H9 (cell line): ENCODE measurements at regions not wholly inside any gene's neighbourhood (a gene's known extent, or its start where the extent isn't known, plus 50 kb on each side); places are given as distances from the start of the nearest gene placed in this dataset.

Experiments
- DNase-seq: peaks from one replicate; pipeline ENCODE4 v3.0.0-alpha.2; 2017
- H2AFZ ChIP-seq: one replicate; pipeline ENCODE4 v1.6.1; 2013; ENCODE audit warnings: mild to moderate bottlenecking, low read length, control low read depth, moderate library complexity
- H2AK5ac ChIP-seq: 2 replicates; pipeline ENCODE4 v1.6.1; 2013; ENCODE audit warnings: low read length, control low read depth, mixed read lengths; ENCODE audit not compliant: insufficient read length
- H2BK120ac ChIP-seq: one replicate; pipeline ENCODE4 v1.6.1; 2013; ENCODE audit warnings: low read depth, mild to moderate bottlenecking, low read length, control low read depth, inconsistent platforms; ENCODE audit not compliant: poor library complexity, severe bottlenecking
- H2BK12ac ChIP-seq: 2 replicates; pipeline ENCODE4 v1.6.1; 2013; ENCODE audit warnings: low read length, control low read depth, mixed read lengths, low read depth; ENCODE audit not compliant: insufficient read length
- H2BK15ac ChIP-seq: 2 replicates; pipeline ENCODE4 v1.6.1; 2013; ENCODE audit warnings: low read depth, low read length, control low read depth
- H2BK20ac ChIP-seq: one replicate; pipeline ENCODE4 v1.6.1; 2013; ENCODE audit warnings: low read depth, mild to moderate bottlenecking, low read length, control low read depth, inconsistent platforms; ENCODE audit not compliant: poor library complexity, severe bottlenecking
- H2BK5ac ChIP-seq: 2 replicates; pipeline ENCODE4 v1.6.1; 2013; ENCODE audit warnings: low read length, control low read depth, mixed read lengths; ENCODE audit not compliant: insufficient read length
- H3K14ac ChIP-seq: 2 replicates; pipeline ENCODE4 v1.6.1; 2013; ENCODE audit warnings: low read length, control low read depth; ENCODE audit not compliant: insufficient read depth
- H3K18ac ChIP-seq: 2 replicates; pipeline ENCODE4 v1.6.1; 2013; ENCODE audit warnings: low read depth, mild to moderate bottlenecking, mixed read lengths, low read length, control low read depth; ENCODE audit not compliant: insufficient read length
- H3K23ac ChIP-seq: 2 replicates; pipeline ENCODE4 v1.6.1; 2013; ENCODE audit warnings: low read length, control low read depth, mixed read lengths, low read depth; ENCODE audit not compliant: insufficient read length
- H3K23me2 ChIP-seq: 2 replicates; pipeline ENCODE4 v1.6.1; 2013; ENCODE audit warnings: low read depth, mild to moderate bottlenecking, mixed read lengths, low read length, control low read depth; ENCODE audit not compliant: insufficient read length, poor library complexity, severe bottlenecking
- H3K27ac ChIP-seq: 2 replicates; pipeline ENCODE4 v1.5.1; 2013; ENCODE audit warnings: low read length, control low read depth, mixed read lengths, low read depth; ENCODE audit not compliant: insufficient read length
- H3K27me3 ChIP-seq: 2 replicates; pipeline ENCODE4 v1.6.1; 2013; ENCODE audit warnings: low read length, control low read depth, inconsistent platforms; ENCODE audit not compliant: insufficient read depth
- H3K4ac ChIP-seq: 2 replicates; pipeline ENCODE4 v1.6.1; 2013; ENCODE audit warnings: low read depth, mild to moderate bottlenecking, control low read depth, inconsistent platforms, low read length, moderate library complexity
- H3K4me1 ChIP-seq: 2 replicates; pipeline ENCODE4 v1.6.1; 2013; ENCODE audit warnings: low read length, control low read depth, inconsistent platforms; ENCODE audit not compliant: insufficient read depth
- H3K4me2 ChIP-seq: 2 replicates; pipeline ENCODE4 v1.6.1; 2013; ENCODE audit warnings: low read length, control low read depth, mixed read lengths; ENCODE audit not compliant: insufficient read length, insufficient read depth
- H3K56ac ChIP-seq: 2 replicates; pipeline ENCODE4 v1.6.1; 2013; ENCODE audit warnings: low read depth, mild to moderate bottlenecking, mixed read lengths, low read length, control low read depth; ENCODE audit not compliant: insufficient read length
- H3K79me1 ChIP-seq: 2 replicates; pipeline ENCODE4 v1.6.1; 2013; ENCODE audit warnings: low read depth, mild to moderate bottlenecking, moderate library complexity, low read length, control low read depth, inconsistent platforms; ENCODE audit not compliant: insufficient read depth, poor library complexity, severe bottlenecking
- H3K79me2 ChIP-seq: 2 replicates; pipeline ENCODE4 v1.6.1; 2013; ENCODE audit warnings: low read length, control low read depth, inconsistent platforms; ENCODE audit not compliant: insufficient read depth
- H3K9ac ChIP-seq: 2 replicates; pipeline ENCODE4 v1.6.1; 2013; ENCODE audit warnings: low read length, control low read depth, mixed read lengths; ENCODE audit not compliant: insufficient read length; ENCODE audit errors: extremely low read depth
- H3K9me3 ChIP-seq: one replicate; pipeline ENCODE4 v1.6.1; 2013; ENCODE audit warnings: low read depth, low read length, inconsistent platforms; ENCODE audit not compliant: control insufficient read depth
- H3T11ph ChIP-seq: one replicate; pipeline ENCODE4 v1.6.1; 2013; ENCODE audit warnings: mild to moderate bottlenecking, low read length, control low read depth, inconsistent platforms
- H4K20me1 ChIP-seq: one replicate; pipeline ENCODE4 v1.6.1; 2013; ENCODE audit not compliant: control insufficient read depth, insufficient read length, insufficient read depth
- H4K5ac ChIP-seq: 2 replicates; pipeline ENCODE4 v1.6.1; 2013; ENCODE audit warnings: low read depth, mild to moderate bottlenecking, mixed read lengths, low read length, control low read depth; ENCODE audit not compliant: insufficient read length
- H4K8ac ChIP-seq: replicated peaks from 2 replicates; pipeline ENCODE4 v1.6.1; 2013; ENCODE audit warnings: low read length, control low read depth, mixed read lengths, low read depth; ENCODE audit not compliant: insufficient read length
- H4K91ac ChIP-seq: 2 replicates; pipeline ENCODE4 v1.6.1; 2013; ENCODE audit warnings: low read depth, mild to moderate bottlenecking, moderate library complexity, mixed read lengths, low read length, control low read depth; ENCODE audit not compliant: insufficient read length
- H3K27ac Mint-ChIP-seq, 3 experiments: 2 replicates in 2 of 3; 3 replicates in 1 of 3; pipeline ENCODE4 v1.8.0; 2020 to 2021; ENCODE audit warnings: mixed read lengths in 3 of 3, mild to moderate bottlenecking in 1 of 3, moderate library complexity in 1 of 3
- H3K27me3 Mint-ChIP-seq: 2 replicates; pipeline ENCODE4 v1.8.0; 2021; ENCODE audit warnings: low read depth, mild to moderate bottlenecking, moderate library complexity, mixed read lengths
- H3K36me3 Mint-ChIP-seq, 3 experiments: 2 replicates in 2 of 3; 3 replicates in 1 of 3; pipeline ENCODE4 v1.8.0; 2020 to 2021; ENCODE audit warnings: low read depth in 3 of 3, mixed read lengths in 3 of 3; ENCODE audit not compliant: insufficient read depth in 1 of 3
- H3K4me1 Mint-ChIP-seq, 2 experiments: 2 replicates each; pipeline ENCODE4 v1.8.0; 2020; ENCODE audit warnings: mixed read lengths in 2 of 2
- H3K4me3 Mint-ChIP-seq, 2 experiments: 2 replicates in 1 of 2; 3 replicates in 1 of 2; pipeline ENCODE4 v1.8.0; 2020 to 2021; ENCODE audit warnings: mild to moderate bottlenecking in 2 of 2, mixed read lengths in 2 of 2, moderate library complexity in 1 of 2
- H3K9me3 Mint-ChIP-seq, 2 experiments: 2 replicates in 1 of 2; 3 replicates in 1 of 2; pipeline ENCODE4 v1.8.0; 2020; ENCODE audit warnings: mild to moderate bottlenecking in 2 of 2, mixed read lengths in 2 of 2, moderate library complexity in 1 of 2
- CTCF ChIP-seq: fragments of 200-600 bp; sonication (generic); conservative IDR thresholded peaks from 3 replicates; pipeline ENCODE4 v1.8.0; 2021; ENCODE audit warnings: antibody characterized with exemption, mild to moderate bottlenecking
- WGBS: extraction: QIAGEN DNeasy Blood & Tissue Kit; methylation state at CpG from one replicate; pipeline ENCODE4 v1.1.7; 2013; ENCODE audit warnings: missing lambda C conversion rate, low lambda C conversion rate, mixed read lengths; ENCODE audit not compliant: insufficient read length; ENCODE audit errors: extremely low coverage; 5-methylcytosine and 5-hydroxymethylcytosine counted together

- H3K27me3 Mint-ChIP-seq, result no peaks in the 10 kb centered on the region
- no peak overlapping the region for H3K18ac ChIP-seq
- peaks cover 11 to 15% of the 10 kb centered on the region in 2 experiments for H3K4me1 Mint-ChIP-seq
Measured at GRCh38 chr1:208641579-208642280, 397.5 kb upstream of the PLXNA2 start.

More at GRCh38 chr1:208641579-208642280, 397.5 kb upstream of the PLXNA2 start:
- H2BK20ac ChIP-seq, result no peak overlapping the region
- DNase-seq, result no peak
- no peak overlapping the region for H4K8ac ChIP-seq
- no peak overlapping the region for H4K5ac ChIP-seq
- H2AK5ac ChIP-seq, result no peak overlapping the region
- H2AFZ ChIP-seq, result no peak overlapping the region
- H3K9ac ChIP-seq, result no peak overlapping the region
- no peaks in the 10 kb centered on the region for H3K79me2 ChIP-seq
- H3K4ac ChIP-seq, result no peak overlapping the region
- no peak overlapping the region for H3K14ac ChIP-seq
- H3K4me1 ChIP-seq, result no peaks in the 10 kb centered on the region
- H4K20me1 ChIP-seq, result no peaks in the 10 kb centered on the region
- H3K27ac ChIP-seq, result no peak overlapping the region
- H4K91ac ChIP-seq, result no peak overlapping the region
- H2BK5ac ChIP-seq, result no peak overlapping the region
- H3K27ac Mint-ChIP-seq, result no peak overlapping the region; a peak in 1 of 7 replicates
- TF ChIP-seq CTCF, result no peak
- H3K27me3 ChIP-seq, result no peaks in the 10 kb centered on the region
- no peak overlapping the region for H3K4me2 ChIP-seq
- no peak overlapping the region for H3K4me3 Mint-ChIP-seq
- H2BK12ac ChIP-seq, result no peak overlapping the region
- H2BK15ac ChIP-seq, result no peak overlapping the region
- H2BK120ac ChIP-seq, result no peak overlapping the region
- H3K23ac ChIP-seq, result no peak overlapping the region
- H3K56ac ChIP-seq, result no peak overlapping the region
- H3K36me3 Mint-ChIP-seq, result no peaks in the 10 kb centered on the region
- no peaks in the 10 kb centered on the region; a peak in 1 of 5 replicates for H3K9me3 Mint-ChIP-seq
- H3K23me2 ChIP-seq, result no peaks in the 10 kb centered on the region
- WGBS, result no CpG with 5 or more reads among the region's 4 CpGs
- H3K79me1 ChIP-seq, result no peaks in the 10 kb centered on the region
- no peaks in the 10 kb centered on the region for H3K9me3 ChIP-seq
- no peak overlapping the region for H3T11ph ChIP-seq
